ENCODE measurements at regions not wholly inside any gene's neighbourhood (a gene's known extent, or its start where the extent isn't known, plus 50 kb on each side); places are given as distances from the start of the nearest gene placed in this dataset.

DNA sequence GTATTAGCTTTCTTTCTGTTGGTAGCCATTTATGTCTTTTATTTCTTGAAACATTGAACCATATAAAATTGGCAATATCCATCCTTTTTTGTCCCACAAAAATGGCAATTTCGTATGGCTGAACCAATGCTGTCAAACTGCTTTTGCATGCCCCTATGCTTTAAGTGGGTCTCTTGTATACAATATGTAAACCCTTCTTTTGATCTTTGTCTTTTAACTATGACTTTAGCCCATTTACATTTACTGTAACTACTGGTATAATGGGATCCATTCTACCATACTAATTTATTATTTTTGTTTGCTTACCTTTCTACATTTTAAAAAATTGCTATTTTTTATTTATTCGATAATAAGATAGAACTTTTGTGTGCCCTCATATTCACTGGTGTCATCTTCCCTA is 93.4 kb downstream of the TENT4A start:
- DNase-seq (ENCODE audit: low read depth) = no peak

DNA sequence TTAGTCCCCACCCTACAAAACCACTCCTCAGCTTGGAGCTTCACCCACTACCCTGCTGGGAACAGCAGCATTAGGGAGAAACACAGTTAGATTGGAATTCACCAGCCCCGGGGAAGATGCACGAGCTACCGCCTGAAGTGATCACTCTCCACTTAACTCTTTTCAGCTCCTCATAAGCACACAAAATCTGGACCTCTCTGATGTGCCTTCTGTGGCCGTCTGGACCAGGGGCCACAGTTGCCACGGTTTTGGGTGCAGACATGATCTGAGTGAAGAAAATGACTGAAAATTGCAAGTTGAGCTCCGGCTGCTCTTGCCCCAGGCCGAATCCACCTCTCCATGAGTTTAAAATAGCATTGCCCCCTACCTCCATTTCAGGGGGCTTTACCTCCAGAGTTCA is 95.2 kb downstream of the TENT4A start:
- no peak for DNase-seq (ENCODE audit: low read depth)

DNA sequence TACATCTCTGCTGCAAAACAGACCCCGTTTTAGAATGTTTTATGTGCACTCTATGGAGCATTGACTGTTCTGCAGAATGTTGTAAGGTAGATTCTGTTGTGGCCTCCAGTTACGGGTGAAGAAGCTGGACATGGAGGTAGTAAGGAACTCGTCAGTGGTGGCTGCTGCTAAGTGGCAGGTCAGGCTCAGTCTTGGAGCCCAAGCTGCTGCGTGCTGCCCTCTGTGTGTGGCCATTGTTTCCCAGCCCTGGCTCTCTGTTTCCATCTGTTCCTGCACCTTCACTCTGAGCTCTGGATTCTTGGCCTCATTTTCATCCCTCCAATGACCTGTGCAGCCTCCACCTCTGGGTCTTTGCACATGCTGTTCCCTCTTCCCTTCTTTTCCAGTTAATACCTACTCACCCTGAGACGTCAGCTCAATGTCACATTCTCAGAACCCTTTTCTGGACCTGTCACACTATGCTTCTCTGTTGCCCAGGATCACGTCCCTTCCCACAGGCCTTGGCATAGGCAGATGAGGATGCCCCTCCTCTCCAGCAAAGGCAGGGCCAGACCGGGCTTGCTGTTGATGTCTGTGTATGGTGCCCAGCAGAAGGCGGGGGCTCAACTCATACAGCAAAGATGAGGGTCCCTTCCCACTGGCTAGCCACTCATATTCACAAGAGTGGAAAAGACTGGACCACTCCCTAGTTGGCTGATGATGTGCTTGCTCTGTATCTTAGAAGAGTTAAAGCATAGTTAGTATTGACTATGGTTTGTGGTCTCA is 97.6 kb downstream of the TENT4A start:
- DNase-seq (ENCODE audit: low read depth) = no peak

DNA sequence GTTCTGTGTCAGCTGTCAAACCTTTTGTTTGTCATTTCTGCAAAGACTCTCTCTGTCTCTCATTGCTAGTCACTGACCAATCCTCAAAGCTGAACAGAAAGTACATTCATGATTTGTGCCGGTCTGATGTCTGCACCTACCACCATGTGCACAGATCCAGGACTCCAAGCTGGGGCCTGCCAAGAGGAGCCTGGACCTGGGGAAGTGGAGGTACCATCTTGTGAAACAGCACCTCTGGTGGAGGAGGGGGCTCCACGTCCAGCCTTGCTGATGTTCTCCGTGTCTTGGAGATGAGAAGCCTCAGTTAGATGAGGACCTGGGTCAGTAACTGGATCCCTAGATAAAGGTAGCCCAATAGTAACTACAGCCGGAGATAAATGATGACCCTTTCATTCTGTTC is 98.9 kb downstream of the TENT4A start:
- DNase-seq (ENCODE audit: low read depth) = no peak

DNA sequence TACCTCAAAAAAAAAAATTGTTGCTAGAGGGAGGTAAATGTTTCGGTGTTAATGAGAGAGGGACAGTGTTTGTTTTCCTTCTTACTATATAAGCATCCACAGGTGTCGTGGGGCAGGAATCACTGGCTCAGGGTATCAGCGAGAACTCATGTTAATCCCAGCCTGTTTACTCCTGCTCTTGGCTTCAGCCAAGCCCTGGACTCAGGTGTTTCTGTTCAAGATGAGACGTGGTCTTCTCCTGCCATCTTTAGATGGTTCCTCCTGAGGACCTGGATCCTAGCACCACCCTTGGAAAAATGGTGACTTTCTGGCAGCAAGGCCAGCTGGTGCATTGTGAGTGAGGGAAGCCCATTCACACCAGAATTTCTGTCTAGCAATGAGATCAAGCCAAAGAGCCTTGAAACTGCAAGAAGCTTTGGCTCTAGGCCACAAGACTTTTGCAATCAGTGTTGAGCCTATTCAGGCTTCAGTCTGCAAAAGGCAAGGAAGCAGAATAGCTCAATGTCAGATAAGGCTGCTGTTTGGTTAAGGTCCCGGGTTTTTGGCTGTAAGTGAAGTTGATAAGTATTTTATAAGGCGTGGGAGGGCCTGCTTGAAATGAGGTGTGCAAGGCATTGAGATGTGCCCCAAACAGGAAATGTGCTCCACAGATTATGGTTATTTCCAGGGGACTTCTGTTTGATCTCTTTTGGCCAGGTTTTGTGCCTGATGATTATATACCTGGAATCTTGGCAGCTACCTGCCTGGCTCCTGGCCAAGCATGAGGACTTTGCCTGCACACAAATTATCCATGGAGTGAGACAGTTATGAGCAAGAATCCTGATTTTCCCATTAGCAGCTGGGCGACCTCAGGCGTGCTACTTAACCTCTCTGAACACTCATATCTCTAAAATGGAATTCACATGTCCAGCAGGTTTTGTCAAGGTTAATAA is 99.8 kb downstream of the TENT4A start:
- peak; percentile 12 for DNase-seq (ENCODE audit: low read depth)

DNA sequence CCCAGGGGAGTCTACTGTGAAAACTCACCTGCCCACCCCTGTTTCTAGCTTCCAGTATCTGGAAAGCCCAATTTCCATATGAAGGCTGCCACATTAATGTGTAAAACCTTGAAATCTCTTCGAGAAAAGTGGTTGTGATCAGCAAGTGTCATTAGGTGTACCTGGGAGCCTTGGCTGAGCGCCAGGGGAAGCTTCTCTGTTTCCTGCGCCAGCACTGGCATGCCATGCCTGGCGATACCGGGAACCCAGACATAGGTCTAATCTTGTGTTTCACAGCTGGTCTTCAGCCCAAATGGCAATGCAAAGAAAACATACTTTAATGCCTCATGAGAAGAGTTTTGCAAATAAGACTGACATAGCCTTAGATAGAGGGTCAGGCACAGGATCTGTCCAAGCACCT is 101.6 kb downstream of the TENT4A start:
- DNase-seq (ENCODE audit: low read depth) = no peak

DNA sequence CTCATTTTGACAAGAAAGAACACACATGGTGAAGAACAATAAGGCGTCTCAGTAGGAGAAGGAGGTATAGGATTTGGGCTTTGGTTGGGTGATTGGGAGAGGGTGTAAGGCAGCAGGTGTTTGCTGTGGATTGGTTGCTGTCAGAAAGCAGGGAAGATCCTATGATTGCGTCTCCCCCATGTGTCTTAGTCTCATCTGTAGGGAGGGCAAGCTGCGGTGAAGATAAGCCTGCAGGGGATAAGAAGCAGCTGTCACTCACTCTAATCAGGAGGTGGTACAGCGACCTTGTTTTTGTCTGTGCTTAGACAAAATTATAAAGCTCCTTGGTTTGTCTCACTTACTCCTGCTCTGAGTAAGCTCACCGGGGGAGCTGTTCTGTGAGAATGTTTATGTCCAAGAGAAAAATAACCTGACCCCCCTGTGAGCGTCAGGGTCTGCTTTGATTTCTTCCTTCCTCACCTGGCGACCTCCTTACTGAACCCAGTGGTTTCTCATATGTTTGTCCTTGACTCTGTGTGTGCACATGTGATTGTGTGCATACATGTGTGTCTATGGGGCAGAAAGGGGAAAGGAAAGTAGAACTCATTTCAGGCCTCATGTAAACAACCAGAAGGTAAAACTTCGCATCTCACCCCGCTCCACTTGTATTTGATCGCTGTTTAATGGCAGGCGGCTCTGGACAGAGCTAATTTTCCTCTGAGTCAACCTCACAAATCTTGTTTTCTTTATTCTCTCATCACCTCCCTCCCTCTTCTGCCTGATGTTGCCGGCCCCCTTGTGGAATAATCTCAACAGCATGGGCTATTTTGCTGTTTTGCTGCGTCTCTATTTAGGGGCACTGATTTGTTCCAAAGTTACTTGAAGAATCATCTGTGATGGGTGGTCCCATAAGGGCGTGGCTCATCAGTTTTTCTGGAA is 105.6 kb downstream of the TENT4A start:
- DNase-seq (ENCODE audit: low read depth) = peak; percentile 15

DNA sequence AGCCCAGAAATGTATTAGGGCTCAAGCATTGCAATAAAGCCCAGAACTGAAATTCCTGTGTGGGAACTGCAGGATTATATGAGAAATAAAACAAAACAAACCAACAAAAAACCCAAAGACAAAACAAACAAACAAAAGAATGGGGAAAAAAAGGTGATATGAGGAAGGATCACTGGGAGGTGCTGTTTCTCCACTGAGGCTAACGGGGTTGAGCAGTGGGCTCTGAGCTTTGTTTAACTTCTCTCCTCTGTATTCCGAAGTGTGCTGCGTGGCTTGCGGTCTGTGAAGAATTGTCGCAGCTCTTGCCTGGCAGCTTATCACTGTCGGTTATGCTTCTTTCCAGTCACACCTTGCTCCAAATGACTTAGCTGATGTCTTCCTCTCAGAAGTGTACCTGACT is 106.3 kb downstream of the TENT4A start:
- DNase-seq (ENCODE audit: low read depth) = no peak

DNA sequence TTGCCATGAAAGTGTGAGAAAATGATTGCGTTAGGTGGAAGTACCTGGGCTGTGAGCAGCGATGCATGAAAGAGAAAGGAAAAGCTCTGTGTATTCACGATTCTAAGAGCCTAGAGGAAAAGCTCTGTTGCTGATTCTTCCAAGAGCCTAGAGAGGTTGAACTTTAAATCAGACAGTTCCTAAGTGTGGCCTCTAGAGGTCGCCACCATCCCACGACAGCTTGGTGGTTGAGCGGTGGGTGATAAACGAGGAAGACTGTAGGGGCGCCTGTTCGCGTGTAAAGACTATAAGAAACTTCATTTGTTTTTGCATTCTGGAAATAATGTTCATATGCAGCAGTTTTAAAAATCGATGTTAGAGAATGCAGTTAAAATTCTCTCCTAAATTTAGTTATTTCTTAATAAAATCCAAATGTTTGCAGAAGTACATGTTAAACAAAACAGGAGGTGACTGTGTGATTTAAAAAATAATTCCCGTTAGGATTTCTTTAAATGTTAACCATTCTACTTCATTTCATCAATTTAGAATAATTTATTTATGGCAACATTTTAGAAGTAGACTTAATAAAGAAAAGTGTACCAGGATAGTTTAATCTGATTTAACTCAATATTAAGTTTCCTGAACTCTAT is 107.7 kb downstream of the TENT4A start:
- DNase-seq (ENCODE audit: low read depth) = no peak

DNA sequence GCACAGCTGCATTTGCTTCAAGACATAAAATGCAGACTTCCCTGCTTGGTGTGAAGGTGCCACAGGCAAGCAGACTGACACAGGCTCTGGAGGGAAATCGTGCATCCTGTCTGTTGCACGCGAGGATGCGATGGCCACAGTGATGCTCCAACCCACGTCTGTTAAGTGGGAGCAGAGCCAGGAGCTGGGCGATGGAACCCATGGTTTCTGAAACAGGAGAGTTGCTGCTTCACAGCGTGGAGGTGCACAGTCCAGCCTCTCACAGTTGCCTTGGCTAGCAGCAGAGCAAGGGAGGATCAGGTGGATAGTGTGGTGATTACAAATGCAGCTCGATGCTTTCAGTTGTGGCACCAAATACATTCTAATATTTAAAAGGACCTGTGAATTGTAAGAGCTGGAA is 108.8 kb downstream of the TENT4A start:
- DNase-seq (ENCODE audit: low read depth) = no peak

DNA sequence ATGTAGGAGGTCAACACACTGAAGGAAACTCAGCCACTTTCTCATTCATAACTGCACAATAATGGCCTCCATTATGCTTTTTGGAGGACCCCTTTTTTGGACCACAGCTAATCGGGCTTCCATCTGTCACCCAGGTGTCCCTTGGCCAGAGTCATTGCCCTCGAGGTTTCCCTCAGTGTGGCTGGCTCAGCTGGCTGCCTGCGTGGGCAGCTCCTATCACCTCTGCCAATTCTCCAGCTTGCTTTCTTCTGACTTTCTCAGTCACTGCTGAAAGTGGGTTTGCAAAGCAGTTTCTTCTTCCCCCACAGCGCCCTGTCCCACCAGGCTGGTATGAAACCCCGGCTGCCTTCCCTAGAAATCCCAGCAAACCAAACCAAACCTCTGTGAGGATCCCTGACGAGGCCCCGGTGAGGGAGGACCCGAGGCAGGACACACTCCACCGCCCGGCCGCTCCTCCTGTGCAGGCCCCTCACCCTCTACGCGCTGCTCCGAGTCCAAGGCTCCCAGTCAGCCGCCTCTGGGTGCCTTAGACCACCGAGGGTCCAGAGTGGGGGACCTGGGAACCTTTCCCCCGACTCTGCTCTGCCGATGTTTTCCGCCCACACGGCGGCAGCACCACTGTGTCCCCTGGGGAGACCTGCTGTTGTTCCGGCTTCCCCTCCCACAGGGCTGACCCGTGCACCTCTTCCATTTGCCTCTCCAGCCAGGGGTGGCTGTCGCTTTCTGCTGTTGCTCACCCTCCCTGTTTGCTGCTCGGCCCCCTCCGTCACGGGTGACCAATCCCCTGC is 109.5 kb downstream of the TENT4A start:
- DNase-seq (ENCODE audit: low read depth) = no peak

DNA sequence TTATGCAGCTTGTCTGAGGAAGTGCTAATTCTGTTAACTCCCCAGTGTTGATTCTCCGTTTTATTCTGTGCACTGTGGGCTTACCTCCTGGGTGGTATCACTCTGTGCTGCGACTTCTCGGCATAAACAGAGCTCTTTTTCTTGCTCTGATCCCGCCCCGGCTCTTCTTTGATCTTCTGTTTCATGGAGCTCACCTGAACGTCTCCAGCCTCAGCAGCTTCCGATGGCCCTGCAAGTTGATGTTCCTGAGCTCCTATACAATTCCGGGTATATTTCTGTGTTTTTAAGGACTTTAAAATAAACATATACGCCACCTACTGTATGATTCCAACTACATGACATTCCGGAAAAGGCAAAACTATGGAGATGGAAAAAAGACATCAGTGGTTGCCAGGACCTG is 110.8 kb downstream of the TENT4A start:
- no peak for DNase-seq (ENCODE audit: low read depth)

DNA sequence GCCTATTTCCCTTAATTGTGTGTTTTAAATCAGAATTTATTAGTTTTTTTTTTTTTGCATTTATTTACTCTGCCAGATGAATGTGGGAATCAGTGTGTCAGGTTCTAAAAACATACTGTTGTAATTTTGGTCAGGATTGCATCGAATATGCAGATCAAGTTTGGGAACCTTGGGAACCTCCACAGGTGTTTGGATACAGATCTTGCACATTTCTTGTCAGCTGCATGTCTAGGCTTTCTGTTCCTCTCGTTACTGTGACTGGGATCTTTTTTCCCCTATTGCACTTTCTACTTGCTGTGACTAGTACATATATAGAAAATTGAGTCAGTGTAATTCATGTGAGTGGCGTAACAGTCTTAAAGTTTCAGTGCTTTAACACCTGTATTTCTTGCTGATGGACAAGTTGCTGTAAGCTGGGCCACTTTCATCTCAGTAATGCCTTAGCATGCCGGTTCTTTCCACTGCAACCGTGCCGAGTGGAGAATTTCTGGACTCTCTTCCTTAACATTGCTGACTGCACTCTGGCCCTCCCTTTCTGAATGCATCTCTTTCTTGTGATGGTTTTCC is 112.5 kb downstream of the TENT4A start:
- no peak for DNase-seq (ENCODE audit: low read depth)

DNA sequence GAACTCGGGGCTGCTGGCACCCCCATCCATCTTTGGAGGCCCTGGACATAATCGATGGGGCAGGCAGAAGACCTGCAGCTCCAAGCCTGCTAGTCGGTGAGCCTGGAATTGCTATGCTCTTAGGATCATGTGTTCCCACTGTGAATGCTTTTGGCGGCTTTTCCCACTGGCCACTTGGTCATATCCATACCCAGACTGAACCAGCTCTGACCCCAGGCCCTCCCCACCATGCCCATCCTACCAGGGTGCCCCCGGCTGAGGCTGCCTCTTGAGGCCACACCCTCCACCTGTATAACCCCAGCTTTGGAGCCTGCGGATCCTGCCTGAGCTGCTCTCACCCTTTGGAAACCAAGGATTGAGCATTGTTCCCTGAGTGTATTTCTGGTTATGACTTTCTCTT is 113.5 kb downstream of the TENT4A start:
- no peak for DNase-seq (ENCODE audit: low read depth)

DNA sequence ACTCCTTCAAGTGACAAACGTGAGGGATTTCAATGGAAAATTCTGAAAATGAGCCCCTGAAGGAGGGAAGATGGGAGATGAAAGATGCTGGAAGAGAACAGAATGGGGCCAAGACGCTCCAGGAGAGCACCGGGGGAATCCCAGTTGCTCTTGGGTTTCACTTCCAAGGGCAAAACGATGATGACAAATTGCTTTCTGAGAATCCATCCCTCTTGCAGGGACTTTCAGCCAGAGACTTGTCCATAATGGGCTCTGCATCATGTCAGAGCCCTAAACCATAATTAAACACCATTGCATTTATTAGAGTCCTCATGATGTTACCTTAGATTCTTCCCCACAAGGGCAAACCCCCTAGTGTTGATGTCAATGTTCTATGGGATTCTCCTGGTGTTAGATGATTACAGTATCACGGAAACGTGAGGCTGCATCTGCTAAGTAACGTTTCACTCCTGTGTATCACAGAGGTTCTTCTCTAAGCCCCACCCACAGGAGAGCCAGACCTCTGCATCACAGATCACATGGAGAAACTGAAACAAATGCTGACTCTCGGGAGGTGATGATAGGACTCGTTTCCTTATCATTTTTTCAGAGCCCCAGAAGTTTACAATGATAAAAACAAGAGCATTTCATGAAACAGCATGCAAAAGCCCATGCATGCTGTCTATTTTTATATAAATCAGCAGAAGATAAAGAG is 114.4 kb downstream of the TENT4A start:
- DNase-seq (ENCODE audit: low read depth) = peak; percentile 54

DNA sequence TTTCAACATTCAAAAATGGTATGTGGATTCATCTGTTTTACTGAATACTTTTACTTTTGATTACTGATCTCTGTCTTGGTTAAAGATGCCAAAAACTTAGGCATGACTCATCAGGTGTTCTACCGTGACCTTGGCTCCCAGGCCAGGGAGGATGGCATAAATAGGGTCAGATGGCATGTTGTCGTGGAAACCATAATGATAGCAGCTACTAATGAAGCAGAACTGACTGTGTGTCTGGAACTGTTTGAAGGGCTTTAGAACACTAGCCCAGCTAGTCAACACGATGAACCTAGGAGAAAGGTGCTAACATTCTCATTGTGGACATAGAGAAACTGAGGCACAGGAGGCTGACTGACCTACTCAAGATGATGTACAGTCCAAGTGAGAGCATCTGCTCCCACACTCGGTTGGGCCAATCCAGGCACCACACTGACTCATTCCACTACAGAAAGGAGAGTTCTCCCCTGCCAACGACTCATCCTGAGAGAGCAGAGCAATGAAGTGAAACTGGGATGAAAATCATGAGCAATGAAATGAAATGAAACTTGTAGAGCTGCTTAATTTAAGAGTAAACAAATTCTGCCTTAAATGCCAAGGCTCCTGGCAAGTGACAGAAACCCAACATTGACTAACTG is 116.0 kb downstream of the TENT4A start:
- DNase-seq (ENCODE audit: low read depth) = peak; percentile 37

DNA sequence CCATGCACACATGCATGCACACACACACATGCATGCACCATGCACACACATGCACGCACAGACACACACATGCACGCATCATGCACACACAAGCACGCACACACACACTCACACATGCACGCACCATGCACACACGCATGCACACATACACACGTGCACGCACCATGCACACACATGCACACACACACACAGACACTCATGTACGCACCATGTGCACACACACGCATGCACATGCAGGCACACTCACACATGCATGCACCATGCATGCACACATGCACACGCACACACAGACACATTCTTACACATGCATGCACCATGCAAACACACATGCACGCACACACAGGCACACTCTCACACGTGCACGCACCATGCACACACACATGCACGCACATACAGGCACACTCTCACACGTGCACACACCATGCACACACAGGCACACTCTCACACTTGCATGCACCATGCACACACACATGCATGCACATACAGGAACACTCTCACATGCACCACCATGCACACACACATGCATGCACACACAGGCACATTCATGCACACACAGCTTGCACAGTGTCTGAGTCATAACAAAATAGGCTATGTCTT is 117.5 kb downstream of the TENT4A start:
- DNase-seq (ENCODE audit: low read depth) = no peak

DNA sequence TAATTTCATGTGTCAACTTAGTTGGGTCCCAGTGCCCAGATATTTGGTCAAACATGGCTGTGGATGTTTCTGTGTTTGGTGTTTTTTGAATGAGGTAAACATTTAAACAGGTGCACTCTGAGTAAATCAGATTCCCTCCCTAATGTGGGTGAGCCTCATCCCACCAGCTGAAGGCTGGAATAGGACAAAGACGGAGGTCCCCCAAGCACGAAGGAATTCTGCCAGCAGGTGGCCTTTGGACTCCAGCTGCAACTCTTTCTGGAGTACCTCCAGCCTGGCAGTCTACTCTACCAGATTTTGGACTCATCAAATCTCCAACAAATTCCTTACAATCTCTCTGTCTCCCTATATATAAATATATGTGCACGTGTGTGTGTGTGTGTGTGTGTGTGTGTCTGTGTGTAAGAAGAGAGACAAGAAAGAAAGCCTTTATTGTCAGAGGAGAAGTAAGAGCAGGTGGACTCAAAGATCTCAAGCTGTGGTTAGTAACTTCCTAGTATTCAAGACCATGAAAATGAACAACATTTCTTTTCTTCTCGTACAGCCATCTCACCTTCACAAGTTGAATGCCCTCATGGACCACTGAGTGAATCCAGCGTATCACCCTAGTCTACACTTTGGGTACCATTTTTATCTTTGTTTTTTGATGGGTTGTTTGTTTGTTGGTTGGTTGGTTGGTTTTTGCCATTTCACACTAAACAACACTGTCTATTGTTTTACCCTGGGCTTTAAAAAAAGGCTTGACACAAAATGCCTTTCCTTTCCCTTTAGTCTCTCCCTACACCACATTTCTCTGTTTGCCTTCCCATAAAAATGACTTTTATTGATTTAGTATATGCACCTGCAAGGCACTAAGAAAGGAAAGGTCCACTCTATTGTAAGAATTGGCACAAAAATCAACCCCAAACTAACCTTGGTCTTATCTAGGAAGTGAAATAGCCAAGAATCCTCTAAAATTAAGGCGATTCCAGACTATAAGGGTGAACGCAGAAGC is 118.7 kb downstream of the TENT4A start:
- DNase-seq (ENCODE audit: low read depth) = no peak
